Neural progenitor cell (in vitro differentiated cells): ENCODE measurements at regions not wholly inside any gene's neighbourhood (a gene's known extent, or its start where the extent isn't known, plus 50 kb on each side); places are given as distances from the start of the nearest gene placed in this dataset.

Experiments used
- DNase-seq: peaks from one replicate; pipeline ENCODE4 v3.0.0-alpha.2; 2016; ENCODE audit warnings: low spot score
- H2AFZ ChIP-seq: fragments of 200-600 bp; sonication (generic); replicated peaks from 2 replicates; pipeline ENCODE4 v1.6.1; 2016; ENCODE audit warnings: antibody characterized with exemption
- H3F3A ChIP-seq: fragments of 200-600 bp; sonication (generic); 2 replicates; pipeline ENCODE4 v1.6.1; 2016; ENCODE audit warnings: antibody characterized with exemption, low read depth
- H3K27ac ChIP-seq: fragments of 200-600 bp; sonication (generic); 2 replicates; pipeline ENCODE4 v1.5.1; 2016; ENCODE audit warnings: mild to moderate bottlenecking
- H3K27me3 ChIP-seq: fragments of 200-600 bp; sonication (generic); 2 replicates; pipeline ENCODE4 v1.6.1; 2016; ENCODE audit warnings: mild to moderate bottlenecking, moderate library complexity
- H3K36me3 ChIP-seq: fragments of 200-600 bp; sonication (generic); 2 replicates; pipeline ENCODE4 v1.5.1; 2016
- H3K4me1 ChIP-seq: fragments of 200-600 bp; sonication (generic); 2 replicates; pipeline ENCODE4 v1.6.1; 2016; ENCODE audit warnings: mixed run types
- H3K4me2 ChIP-seq: fragments of 200-600 bp; sonication (generic); 2 replicates; pipeline ENCODE4 v1.6.1; 2016
- H3K4me3 ChIP-seq: fragments of 200-600 bp; sonication (generic); 2 replicates; pipeline ENCODE4 v1.5.1; 2016
- H3K79me2 ChIP-seq: fragments of 200-600 bp; sonication (generic); 2 replicates; pipeline ENCODE4 v1.6.1; 2016; ENCODE audit warnings: low read depth
- H3K9ac ChIP-seq: fragments of 200-600 bp; sonication (generic); 2 replicates; pipeline ENCODE4 v1.6.1; 2016
- H3K9me3 ChIP-seq: fragments of 200-600 bp; sonication (generic); 2 replicates; pipeline ENCODE4 v1.5.1; 2016; ENCODE audit warnings: low read depth
- H4K20me1 ChIP-seq: fragments of 200-600 bp; sonication (generic); 2 replicates; pipeline ENCODE4 v1.6.1; 2016; ENCODE audit warnings: low read depth
- H3K27ac Mint-ChIP-seq: 3 replicates; pipeline ENCODE4 v1.8.0; 2021; ENCODE audit warnings: mixed read lengths
- H3K27me3 Mint-ChIP-seq: 2 replicates; pipeline ENCODE4 v1.8.0; 2022; ENCODE audit warnings: low read depth, mild to moderate bottlenecking, inconsistent platforms, moderate library complexity, mixed read lengths; ENCODE audit not compliant: insufficient read depth
- H3K36me3 Mint-ChIP-seq: 3 replicates; pipeline ENCODE4 v1.8.0; 2021; ENCODE audit warnings: mixed read lengths
- H3K4me1 Mint-ChIP-seq: 3 replicates; pipeline ENCODE4 v1.8.0; 2021; ENCODE audit warnings: mixed read lengths
- H3K4me3 Mint-ChIP-seq: 3 replicates; pipeline ENCODE4 v1.8.0; 2021; ENCODE audit warnings: mild to moderate bottlenecking, moderate library complexity, mixed read lengths
- H3K9me3 Mint-ChIP-seq: 3 replicates; pipeline ENCODE4 v1.8.0; 2020; ENCODE audit warnings: mixed read lengths
- EZH2 ChIP-seq: fragments of 200-600 bp; sonication (generic); IDR thresholded peaks from 2 replicates; pipeline ENCODE4 v1.6.1; 2017; ENCODE audit warnings: antibody characterized with exemption, mild to moderate bottlenecking, moderate library complexity
- EZH2phosphoT487 ChIP-seq: fragments of 200-600 bp; sonication (generic); IDR thresholded peaks from 2 replicates; pipeline ENCODE4 v1.6.1; 2017; ENCODE audit warnings: antibody characterized with exemption
- TF ChIP-seq, protein P1 (sequence below): fragments of 200-600 bp; sonication (generic); IDR thresholded peaks from 2 replicates; pipeline ENCODE4 v1.5.1; 2017; ENCODE audit warnings: antibody characterized with exemption, mild to moderate bottlenecking

DNA sequence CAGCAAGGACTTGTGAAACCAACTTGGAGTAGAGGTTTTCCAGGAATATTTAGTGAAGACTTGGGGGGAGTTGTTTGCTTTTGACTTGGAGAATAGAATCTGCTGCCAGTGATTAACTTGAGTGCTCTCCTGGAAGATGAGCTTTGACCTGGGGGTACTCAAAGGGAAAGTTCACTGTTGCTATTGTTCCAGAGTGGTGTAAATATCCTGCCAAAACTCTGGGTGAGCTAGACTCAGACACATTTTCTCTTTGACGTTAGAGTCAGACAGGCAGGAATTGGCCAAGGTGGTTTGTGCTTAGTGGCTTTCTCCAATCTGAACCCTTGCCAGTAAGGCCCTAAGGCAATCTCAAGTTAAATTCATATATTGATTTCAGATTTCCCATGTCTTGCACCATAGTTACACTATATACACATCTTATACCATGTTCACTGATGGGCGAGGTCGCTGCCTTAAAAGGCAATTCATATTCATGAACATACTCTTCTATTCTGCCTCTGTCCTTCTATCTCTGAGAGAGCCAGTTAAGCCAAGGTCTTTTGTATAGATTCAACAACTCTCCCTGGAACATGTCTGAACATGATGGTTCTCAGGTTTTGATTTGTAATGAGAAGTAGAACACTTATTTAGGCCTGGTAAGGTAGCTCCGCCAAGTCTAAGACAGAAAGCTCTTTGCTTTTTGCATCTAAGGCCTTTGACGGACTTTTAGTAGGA is 204.6 kb upstream of the SLC38A2 start:
- no peaks in the 10 kb centered on the region for H4K20me1 ChIP-seq
- no peak overlapping the region for H3K9ac ChIP-seq
- TF ChIP-seq EZH2phosphoT487 (no peak), EZH2 (no peak)
- TF ChIP-seq, protein P1, sequence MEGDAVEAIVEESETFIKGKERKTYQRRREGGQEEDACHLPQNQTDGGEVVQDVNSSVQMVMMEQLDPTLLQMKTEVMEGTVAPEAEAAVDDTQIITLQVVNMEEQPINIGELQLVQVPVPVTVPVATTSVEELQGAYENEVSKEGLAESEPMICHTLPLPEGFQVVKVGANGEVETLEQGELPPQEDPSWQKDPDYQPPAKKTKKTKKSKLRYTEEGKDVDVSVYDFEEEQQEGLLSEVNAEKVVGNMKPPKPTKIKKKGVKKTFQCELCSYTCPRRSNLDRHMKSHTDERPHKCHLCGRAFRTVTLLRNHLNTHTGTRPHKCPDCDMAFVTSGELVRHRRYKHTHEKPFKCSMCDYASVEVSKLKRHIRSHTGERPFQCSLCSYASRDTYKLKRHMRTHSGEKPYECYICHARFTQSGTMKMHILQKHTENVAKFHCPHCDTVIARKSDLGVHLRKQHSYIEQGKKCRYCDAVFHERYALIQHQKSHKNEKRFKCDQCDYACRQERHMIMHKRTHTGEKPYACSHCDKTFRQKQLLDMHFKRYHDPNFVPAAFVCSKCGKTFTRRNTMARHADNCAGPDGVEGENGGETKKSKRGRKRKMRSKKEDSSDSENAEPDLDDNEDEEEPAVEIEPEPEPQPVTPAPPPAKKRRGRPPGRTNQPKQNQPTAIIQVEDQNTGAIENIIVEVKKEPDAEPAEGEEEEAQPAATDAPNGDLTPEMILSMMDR, result no peak

DNA sequence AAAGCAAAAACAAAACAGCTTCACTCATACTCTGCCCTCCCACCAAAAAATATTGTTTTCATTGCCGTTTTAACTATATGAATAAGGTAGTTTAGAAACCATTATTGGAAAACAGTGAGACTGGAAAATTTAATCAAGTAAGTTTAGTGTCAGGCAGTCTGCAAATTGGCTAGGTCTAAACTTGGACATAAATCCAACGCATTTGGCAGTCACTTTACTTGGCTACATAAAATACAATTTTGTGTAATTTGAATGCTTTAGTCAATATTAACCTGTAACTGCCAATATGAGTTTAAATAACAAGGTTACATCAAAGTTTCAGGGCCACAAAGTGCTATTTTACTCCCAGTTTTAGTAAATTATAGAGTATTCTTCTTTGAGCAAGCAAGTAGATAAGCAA is 202.3 kb upstream of the SLC38A2 start:
- Histone ChIP-seq H4K20me1 (no peaks in the 10 kb centered on the region), H3K4me1 (no peaks in the 10 kb centered on the region), H2AFZ (no peak overlapping the region), H3K4me2 (no peak overlapping the region), H3K27ac (no peak overlapping the region), H3K4me3 (no peak overlapping the region), H3K36me3 (no peaks in the 10 kb centered on the region), H3K27me3 (no peaks in the 10 kb centered on the region), H3K9ac (no peak overlapping the region), H3F3A (no peaks in the 10 kb centered on the region), H3K9me3 (no peaks in the 10 kb centered on the region), H3K79me2 (no peaks in the 10 kb centered on the region)
- TF ChIP-seq EZH2phosphoT487, result no peak
- H3K9me3 Mint-ChIP-seq, result no peaks in the 10 kb centered on the region
- H3K36me3 Mint-ChIP-seq, result no peaks in the 10 kb centered on the region
- H3K27me3 Mint-ChIP-seq, result peaks cover 2% of the 10 kb centered on the region
- DNase-seq, result no peak
- peaks cover 2% of the 10 kb centered on the region for H3K4me1 Mint-ChIP-seq
- H3K27ac Mint-ChIP-seq, result no peak overlapping the region
- H3K4me3 Mint-ChIP-seq, result no peak overlapping the region

More for the DNA sequence above, 204.6 kb upstream of the SLC38A2 start:
- Histone ChIP-seq H3F3A (no peaks in the 10 kb centered on the region), H3K4me1 (no peaks in the 10 kb centered on the region), H3K9me3 (no peaks in the 10 kb centered on the region), H2AFZ (no peak overlapping the region), H3K4me2 (no peak overlapping the region), H3K4me3 (no peak overlapping the region), H3K27ac (no peak overlapping the region), H3K79me2 (no peaks in the 10 kb centered on the region), H3K36me3 (no peaks in the 10 kb centered on the region), H3K27me3 (no peaks in the 10 kb centered on the region)
- Mint-ChIP-seq H3K36me3 (no peaks in the 10 kb centered on the region), H3K27ac (no peak overlapping the region), H3K9me3 (peaks cover 6% of the 10 kb centered on the region), H3K4me3 (no peak overlapping the region), H3K4me1 (peaks cover 2% of the 10 kb centered on the region), H3K27me3 (peaks cover 7% of the 10 kb centered on the region)
- DNase-seq, result no peak

DNA sequence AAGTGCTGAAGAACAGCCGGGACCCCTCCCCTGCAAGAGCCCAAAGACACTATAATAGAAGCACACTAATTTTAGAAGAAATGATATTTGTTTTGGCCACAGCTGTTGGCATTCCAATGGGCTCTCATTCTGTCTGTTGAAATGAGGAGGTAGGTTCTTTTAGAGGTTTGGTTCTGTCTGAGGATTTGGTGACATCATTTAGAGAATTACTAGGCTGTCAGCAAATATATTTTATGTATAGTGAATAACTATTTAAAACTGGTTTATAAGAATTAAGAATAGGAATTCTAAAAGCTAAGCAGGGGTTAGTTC is 200.7 kb upstream of the SLC38A2 start:
- Histone ChIP-seq H3K4me3 (no peak overlapping the region), H2AFZ (no peak overlapping the region), H3K4me2 (no peak overlapping the region), H3K9ac (no peak overlapping the region), H3K27ac (no peak overlapping the region), H3F3A (no peaks in the 10 kb centered on the region), H3K27me3 (no peaks in the 10 kb centered on the region), H3K4me1 (no peaks in the 10 kb centered on the region), H3K9me3 (peaks cover 3% of the 10 kb centered on the region), H3K79me2 (no peaks in the 10 kb centered on the region), H4K20me1 (no peaks in the 10 kb centered on the region), H3K36me3 (no peaks in the 10 kb centered on the region)
- H3K27ac Mint-ChIP-seq, result no peak overlapping the region
- H3K36me3 Mint-ChIP-seq, result peaks cover 4% of the 10 kb centered on the region
- H3K4me3 Mint-ChIP-seq, result no peak overlapping the region
- no peak for DNase-seq
- H3K27me3 Mint-ChIP-seq, result peaks cover 2% of the 10 kb centered on the region
- no peaks in the 10 kb centered on the region for H3K4me1 Mint-ChIP-seq
- TF ChIP-seq, protein P1, result no peak
- TF ChIP-seq EZH2, result no peak
- TF ChIP-seq EZH2phosphoT487, result no peak
- peaks cover 8% of the 10 kb centered on the region for H3K9me3 Mint-ChIP-seq

DNA sequence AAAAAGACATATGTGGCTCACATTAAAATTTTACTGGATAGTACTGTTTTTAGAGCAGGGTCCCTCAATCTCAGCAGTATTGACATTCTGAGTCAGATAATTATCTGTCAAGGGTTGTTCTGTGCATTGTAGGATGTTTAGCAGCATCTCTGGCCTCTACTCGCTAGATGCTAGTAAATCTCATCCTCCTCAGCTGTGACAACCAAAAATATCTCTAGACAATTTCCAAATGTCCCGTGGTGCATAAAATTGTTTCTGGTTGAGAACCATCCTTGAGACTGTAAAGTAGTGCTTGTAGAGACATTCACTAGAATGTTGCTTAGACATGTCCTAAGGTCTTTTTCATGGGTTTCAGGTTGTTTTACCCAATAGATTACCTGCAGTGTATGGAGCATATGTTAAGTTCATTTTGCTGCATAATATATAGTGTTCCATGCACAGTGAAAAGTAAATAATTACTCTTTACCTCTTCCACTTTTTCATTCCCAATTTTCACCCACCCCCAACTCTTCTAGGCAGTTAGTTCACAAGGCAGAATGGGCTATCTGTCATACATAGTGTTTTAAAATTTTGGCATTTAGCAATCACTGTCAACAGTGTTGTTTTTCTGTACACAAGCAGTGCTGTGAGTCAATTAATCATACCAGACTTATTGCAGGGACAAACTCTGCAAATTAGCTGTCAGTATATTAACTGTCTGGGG is 200.2 kb upstream of the SLC38A2 start:
- H3K9me3 ChIP-seq, result peaks cover 7% of the 10 kb centered on the region
- H4K20me1 ChIP-seq, result no peaks in the 10 kb centered on the region
- no peaks in the 10 kb centered on the region for H3K27me3 ChIP-seq
- peaks cover 12% of the 10 kb centered on the region for H3K9me3 Mint-ChIP-seq
- peaks cover 4% of the 10 kb centered on the region for H3K36me3 Mint-ChIP-seq
- H3K9ac ChIP-seq, result no peak overlapping the region
- H2AFZ ChIP-seq, result no peak overlapping the region
- no peak overlapping the region for H3K4me2 ChIP-seq
- no peak overlapping the region for H3K27ac ChIP-seq
- no peak for DNase-seq
- no peaks in the 10 kb centered on the region for H3K4me1 Mint-ChIP-seq
- H3K4me3 ChIP-seq, result no peak overlapping the region
- no peak overlapping the region for H3K27ac Mint-ChIP-seq
- H3F3A ChIP-seq, result no peaks in the 10 kb centered on the region
- H3K27me3 Mint-ChIP-seq, result peaks cover 2% of the 10 kb centered on the region
- no peak overlapping the region for H3K4me3 Mint-ChIP-seq
- TF ChIP-seq EZH2, result no peak
- no peak for TF ChIP-seq EZH2phosphoT487
- TF ChIP-seq, protein P1, result no peak
- no peaks in the 10 kb centered on the region for H3K36me3 ChIP-seq
- H3K79me2 ChIP-seq, result no peaks in the 10 kb centered on the region
- H3K4me1 ChIP-seq, result no peaks in the 10 kb centered on the region
